Lower lobe of right lung (tissue), 2 donors: ENCODE measurements at regions not wholly inside any gene's neighbourhood (a gene's known extent, or its start where the extent isn't known, plus 50 kb on each side); places are given as distances from the start of the nearest gene placed in this dataset.

Experiments used
- ATAC-seq, 2 donors: fragments of 200-7000 bp; cut with Tn5 transposase; one replicate each; pipeline ENCODE4 v1.9.1; 2020 to 2022; ENCODE audit warnings: mild to moderate bottlenecking in 2 of 2, moderate library complexity in 2 of 2
- DNase-seq: peaks from one replicate; pipeline ENCODE4 v3.0.0-alpha.2; 2020
- H3K27ac ChIP-seq: fragments of 200-600 bp; one replicate; pipeline ENCODE4 v1.8.0; 2022
- H3K27me3 ChIP-seq: fragments of 200-600 bp; one replicate; pipeline ENCODE4 v1.8.0; 2022; ENCODE audit warnings: low read depth
- H3K36me3 ChIP-seq: fragments of 200-600 bp; one replicate; pipeline ENCODE4 v1.8.0; 2022; ENCODE audit warnings: mild to moderate bottlenecking
- H3K4me1 ChIP-seq: fragments of 200-600 bp; one replicate; pipeline ENCODE4 v1.8.0; 2022
- H3K4me3 ChIP-seq: fragments of 200-600 bp; one replicate; pipeline ENCODE4 v1.8.0; 2022; ENCODE audit warnings: mild to moderate bottlenecking
- H3K9me3 ChIP-seq: fragments of 200-600 bp; one replicate; pipeline ENCODE4 v1.8.0; 2022
- intact Hi-C: fragments of 100-400 bp; cut with DNase I; formaldehyde crosslinking; loops from one replicate; pipeline ENCODE4 v1.11.0; 2022
- TF ChIP-seq, protein P1 (sequence below): fragments of 200-600 bp; IDR thresholded peaks from one replicate; pipeline ENCODE4 v1.8.0; 2022; ENCODE audit warnings: antibody characterized with exemption, mild to moderate bottlenecking
- donor health status: DM: no; HTN: yes; CAD: no; lungs with severe emphysema.

DNA sequence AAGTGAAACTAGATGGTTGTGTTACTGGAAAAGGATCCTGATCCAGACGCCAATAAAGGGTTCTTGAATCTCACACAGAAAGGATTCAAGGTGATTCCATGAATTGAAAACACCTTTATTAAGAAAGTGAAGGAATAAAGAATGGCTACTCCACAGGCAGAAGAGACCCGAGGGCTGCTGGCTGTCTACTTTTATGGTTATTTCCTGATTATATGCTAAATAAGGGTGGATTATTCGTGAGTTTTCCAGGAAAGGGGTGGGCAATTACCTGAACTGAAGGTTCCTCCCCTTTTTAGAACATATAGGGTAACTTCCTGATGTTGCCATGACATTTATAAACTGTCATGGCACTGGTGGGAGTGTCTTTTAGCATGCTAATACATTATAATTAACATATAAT, 50.9 kb upstream of the WARS2 start:
- H3K4me1 ChIP-seq, result no peaks in the 10 kb centered on the region
- no peaks in the 10 kb centered on the region for H3K36me3 ChIP-seq
- H3K4me3 ChIP-seq, result no peak overlapping the region
- peaks cover 6% of the 10 kb centered on the region for H3K9me3 ChIP-seq
- no peak for DNase-seq
- intact Hi-C loops, result no loop called here
- TF ChIP-seq, protein P1, sequence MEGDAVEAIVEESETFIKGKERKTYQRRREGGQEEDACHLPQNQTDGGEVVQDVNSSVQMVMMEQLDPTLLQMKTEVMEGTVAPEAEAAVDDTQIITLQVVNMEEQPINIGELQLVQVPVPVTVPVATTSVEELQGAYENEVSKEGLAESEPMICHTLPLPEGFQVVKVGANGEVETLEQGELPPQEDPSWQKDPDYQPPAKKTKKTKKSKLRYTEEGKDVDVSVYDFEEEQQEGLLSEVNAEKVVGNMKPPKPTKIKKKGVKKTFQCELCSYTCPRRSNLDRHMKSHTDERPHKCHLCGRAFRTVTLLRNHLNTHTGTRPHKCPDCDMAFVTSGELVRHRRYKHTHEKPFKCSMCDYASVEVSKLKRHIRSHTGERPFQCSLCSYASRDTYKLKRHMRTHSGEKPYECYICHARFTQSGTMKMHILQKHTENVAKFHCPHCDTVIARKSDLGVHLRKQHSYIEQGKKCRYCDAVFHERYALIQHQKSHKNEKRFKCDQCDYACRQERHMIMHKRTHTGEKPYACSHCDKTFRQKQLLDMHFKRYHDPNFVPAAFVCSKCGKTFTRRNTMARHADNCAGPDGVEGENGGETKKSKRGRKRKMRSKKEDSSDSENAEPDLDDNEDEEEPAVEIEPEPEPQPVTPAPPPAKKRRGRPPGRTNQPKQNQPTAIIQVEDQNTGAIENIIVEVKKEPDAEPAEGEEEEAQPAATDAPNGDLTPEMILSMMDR, result no peak
- H3K27ac ChIP-seq, result no peak overlapping the region
- ATAC-seq, result no peak
- no peaks in the 10 kb centered on the region for H3K27me3 ChIP-seq

DNA sequence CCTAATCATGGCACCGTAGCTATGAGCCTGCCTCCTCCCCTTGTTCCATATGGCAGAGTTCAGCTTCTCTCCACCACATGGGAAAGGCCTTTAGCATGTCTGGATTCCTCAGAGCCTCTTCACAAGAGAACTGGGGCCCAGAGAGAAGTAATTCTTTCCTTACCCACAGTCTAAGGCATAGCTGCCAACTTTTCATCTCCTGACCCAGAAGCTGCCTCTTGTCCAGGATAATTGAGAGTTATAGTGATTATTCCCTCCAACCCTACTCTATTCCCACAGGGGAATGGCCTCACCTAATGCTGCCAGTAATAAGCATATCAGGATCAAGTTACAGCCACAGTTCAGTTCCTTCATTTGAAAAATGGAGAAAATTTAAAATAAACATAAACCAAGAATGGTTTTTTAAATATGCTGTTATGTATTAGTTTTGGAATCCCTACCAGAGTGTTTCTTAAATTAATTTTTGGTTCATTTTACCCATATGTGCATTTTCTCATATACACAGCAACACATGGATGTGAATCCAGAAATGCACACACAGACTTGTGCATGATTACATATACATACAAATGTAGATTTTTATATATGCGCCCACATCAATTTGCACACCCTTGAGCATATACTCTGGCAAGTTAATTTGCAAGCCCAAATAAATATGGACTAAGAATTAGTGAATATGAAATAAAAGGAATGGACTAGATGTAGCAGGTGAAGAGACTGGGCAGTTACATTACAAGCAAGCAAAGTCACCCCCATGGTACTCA, 63.9 kb upstream of the WARS2 start:
- no peak overlapping the region for H3K27ac ChIP-seq

GRCh38 chr1:119204961-119205357, 64.5 kb upstream of the WARS2 start:
- no peaks in the 10 kb centered on the region for H3K9me3 ChIP-seq
- ATAC-seq (no peak), DNase-seq (no peak)
- H3K36me3 ChIP-seq, result no peaks in the 10 kb centered on the region
- no peak overlapping the region for H3K4me3 ChIP-seq
- H3K4me1 ChIP-seq, result no peaks in the 10 kb centered on the region
- no peaks in the 10 kb centered on the region for H3K27me3 ChIP-seq
- TF ChIP-seq, protein P1, result no peak
- intact Hi-C loops, result no loop called here
- no peak overlapping the region for H3K27ac ChIP-seq

More for the DNA sequence above, 63.9 kb upstream of the WARS2 start:
- H3K9me3 ChIP-seq, result peaks cover 5% of the 10 kb centered on the region
- H3K4me1 ChIP-seq, result no peaks in the 10 kb centered on the region
- TF ChIP-seq, protein P1, result no peak
- H3K27me3 ChIP-seq, result no peaks in the 10 kb centered on the region
- intact Hi-C loops, result no loop called here
- DNase-seq (no peak), ATAC-seq (no peak)
- H3K4me3 ChIP-seq, result no peak overlapping the region
- H3K36me3 ChIP-seq, result no peaks in the 10 kb centered on the region

DNA sequence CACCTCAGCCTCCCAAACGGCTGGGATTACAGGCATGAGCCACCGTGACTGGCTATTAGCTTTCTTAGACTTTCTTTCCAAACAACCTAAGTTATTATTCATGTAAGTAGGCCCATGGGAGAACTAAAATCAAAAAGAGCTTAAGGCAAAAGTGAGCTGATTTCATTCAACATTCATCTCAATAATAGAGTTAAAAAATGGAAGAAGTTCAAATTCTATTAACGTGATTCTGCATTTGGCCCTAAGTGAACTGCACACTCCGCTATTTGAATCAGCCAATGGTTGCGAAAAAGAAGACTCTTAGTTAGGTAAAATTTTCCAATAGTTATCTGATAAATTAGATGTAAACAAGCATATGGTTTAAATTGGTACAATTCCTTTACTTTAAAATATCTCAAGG, 68.6 kb upstream of the WARS2 start:
- ATAC-seq (no peak), DNase-seq (no peak)
- no peaks in the 10 kb centered on the region for H3K27me3 ChIP-seq

DNA sequence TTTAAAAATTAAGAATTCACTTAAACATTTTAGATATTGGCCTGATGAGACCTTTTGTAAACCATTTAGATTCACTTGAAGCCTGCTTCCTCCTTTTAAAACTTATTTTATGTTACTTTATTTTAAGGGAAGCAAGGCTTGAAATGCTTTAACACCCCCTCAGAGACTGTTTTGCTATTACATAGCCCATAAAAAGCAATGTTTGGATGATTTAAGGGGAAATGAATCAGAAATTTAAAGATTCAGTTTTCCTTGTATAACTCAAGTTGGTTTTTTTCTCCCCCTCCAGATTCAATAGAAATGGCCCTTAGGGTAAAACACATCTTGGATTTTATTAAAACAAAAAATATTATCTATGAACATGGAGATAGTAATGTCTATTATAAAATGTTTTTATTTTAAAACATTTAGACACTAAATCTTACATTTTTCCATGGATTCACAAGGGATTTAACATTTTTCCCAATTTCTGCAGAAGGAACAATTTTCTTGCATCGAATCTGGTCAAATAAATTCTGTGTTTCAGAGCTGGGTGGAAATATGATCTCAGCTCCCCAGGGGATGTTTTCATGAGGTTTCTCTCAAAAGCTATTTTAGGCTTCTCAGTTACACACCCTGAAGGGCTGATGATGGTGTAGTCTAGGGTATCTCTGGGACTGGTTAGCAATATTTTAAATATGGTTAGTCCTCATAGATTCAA, 69.3 kb upstream of the WARS2 start:
- Histone ChIP-seq H3K27ac (no peak overlapping the region), H3K9me3 (no peaks in the 10 kb centered on the region), H3K36me3 (no peaks in the 10 kb centered on the region), H3K4me3 (no peak overlapping the region), H3K4me1 (no peaks in the 10 kb centered on the region), H3K27me3 (no peaks in the 10 kb centered on the region)
- DNase-seq (no peak), ATAC-seq (no peak)
- intact Hi-C loops, result no loop called here
- TF ChIP-seq, protein P1, result no peak

More for the DNA sequence above, 68.6 kb upstream of the WARS2 start:
- intact Hi-C loops, result no loop called here
- TF ChIP-seq, protein P1, result no peak
- H3K27ac ChIP-seq, result no peak overlapping the region
- no peaks in the 10 kb centered on the region for H3K36me3 ChIP-seq
- no peaks in the 10 kb centered on the region for H3K9me3 ChIP-seq
- no peak overlapping the region for H3K4me3 ChIP-seq
- H3K4me1 ChIP-seq, result no peaks in the 10 kb centered on the region
